ENCODE measurements at regions not wholly inside any gene's neighbourhood (a gene's known extent, or its start where the extent isn't known, plus 50 kb on each side); places are given as distances from the start of the nearest gene placed in this dataset.
"Not testable (repeated sequence)": the region's sequence is repeated elsewhere in the genome, so short reads cannot be mapped to it uniquely, and the experiment has no call there.

DNA sequence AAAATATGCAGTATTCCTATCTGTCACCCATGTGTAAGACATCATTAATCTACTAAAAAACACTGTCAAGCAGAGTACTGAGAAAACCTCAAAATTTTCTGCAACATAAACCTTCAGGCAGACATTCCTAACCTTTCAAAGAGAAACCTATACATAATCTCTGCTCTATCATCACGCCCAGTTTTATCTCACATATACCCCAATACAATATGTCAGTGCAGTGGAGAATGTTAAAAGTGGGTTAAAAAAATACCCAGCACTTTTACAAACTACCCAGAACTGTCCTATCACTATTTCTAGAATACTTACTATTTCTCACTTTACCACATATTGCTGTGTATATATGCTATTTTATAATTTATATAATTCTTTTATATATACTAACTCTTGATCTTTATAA, 922.0 kb upstream of the SORCS1 start:
- no peak for DNase-seq (ENCODE audit: low spot score)

DNA sequence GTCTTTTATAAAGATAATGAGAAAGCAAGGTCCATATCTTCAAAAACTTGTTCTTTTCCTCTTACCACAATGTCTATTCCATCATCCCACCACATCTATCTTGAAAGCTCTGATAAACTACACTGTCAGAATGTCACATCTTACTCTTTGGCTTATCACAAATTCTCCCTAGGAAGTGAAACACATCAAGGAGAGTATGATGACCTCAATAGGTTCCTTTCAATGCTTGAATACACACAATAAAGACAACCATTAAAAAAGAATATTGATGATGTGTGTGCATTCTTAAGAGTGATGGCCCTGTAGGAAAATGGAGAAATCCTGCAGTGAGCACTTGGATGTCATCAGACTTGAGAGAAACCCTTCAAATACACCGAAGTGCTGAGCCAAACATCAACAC, 918.1 kb upstream of the SORCS1 start:
- DNase-seq (ENCODE audit: low spot score), result no peak

DNA sequence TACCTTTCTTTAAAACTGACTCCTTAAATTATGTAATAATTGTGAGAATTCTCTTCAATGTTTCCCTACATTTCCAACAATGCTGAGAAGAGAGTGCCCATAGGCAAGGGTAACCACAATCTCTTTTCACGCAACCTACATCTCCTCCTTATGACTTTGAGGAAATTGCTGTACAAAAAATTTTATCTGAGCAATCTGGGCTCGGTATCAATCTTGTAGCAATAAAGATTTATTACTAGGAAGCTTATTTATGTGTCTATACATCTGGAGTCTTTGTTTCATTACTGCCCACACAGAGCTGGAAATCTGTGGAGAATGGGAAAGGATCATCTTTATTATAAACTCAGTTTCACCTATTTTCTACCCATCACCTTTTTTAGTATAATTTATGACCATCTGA, 913.8 kb upstream of the SORCS1 start:
- no peak for DNase-seq (ENCODE audit: low spot score)

GRCh38 chr10:108072466-108072865, 908.0 kb upstream of the SORCS1 start:
- no peak for DNase-seq (ENCODE audit: low spot score)

DNA sequence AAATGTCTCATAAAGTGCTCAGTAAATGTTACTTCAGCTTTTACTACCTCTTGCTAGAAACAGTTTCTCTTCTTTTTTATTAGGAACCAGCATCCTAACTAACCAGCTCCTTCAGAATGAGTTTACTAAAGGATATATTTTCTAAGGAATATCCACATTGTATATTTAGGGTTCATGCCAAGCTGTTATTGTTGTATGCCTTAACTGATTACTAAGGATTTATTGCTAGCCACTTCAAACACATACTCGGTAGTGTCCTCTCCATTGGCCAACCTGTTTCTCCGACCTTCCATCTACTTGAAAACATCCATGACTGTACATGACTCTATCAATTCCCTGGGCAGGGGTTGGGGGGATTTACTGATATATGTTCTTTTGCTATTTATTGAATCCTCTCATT, 906.3 kb upstream of the SORCS1 start:
- DNase-seq (ENCODE audit: low spot score), result no peak

- DNase-seq (ENCODE audit: low spot score), result no peak
Observed at GRCh38 chr10:108069096-108069495, 904.6 kb upstream of the SORCS1 start.

DNA sequence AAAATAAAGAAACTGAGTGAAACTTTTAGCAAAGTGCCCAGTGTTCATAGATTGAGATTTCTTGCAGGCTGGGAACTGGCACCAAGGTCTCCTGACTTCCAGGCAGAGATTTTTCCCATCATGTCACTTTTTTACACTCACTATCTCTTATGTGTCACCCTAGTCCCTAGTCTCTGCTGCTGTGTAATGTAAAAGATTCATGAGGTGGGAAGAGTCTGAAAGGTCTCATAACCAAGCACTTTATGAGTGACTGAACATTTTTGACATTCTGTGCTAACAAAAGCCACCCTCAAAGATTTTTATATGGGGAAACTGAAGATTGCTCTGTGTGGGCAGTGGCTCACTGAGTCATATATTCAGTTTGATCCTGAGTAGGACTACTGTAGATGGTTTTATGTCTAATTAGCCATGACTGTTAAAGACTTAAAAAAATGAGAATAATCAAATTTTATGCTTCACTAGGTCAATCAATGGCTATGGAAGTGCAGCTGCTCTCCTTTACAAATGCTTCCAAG, 900.3 kb upstream of the SORCS1 start:
- DNase-seq (ENCODE audit: low spot score), result no peak

DNA sequence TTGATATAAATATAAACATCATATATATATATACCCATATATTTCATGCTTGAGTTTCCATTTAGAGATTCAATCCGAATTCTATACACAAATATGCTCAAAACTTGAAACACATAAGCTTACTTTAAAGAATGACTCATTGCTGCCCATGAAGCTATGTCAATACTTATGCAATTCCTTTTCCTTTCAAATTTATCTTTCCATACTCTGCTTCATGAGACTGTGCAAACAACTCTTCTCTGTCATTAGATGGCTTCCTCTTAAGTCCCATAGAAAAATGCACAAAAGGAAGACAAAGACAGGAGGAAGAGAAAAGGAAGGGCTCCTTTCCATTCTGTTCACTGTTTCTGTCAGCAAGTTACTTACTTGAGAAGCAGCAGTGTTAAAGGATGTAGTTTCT, 895.7 kb upstream of the SORCS1 start:
- DNase-seq (ENCODE audit: low spot score), result no peak

- DNase-seq (ENCODE audit: low spot score), result no peak
Observed at GRCh38 chr10:108055506-108055905, 891.0 kb upstream of the SORCS1 start.

GRCh38 chr10:108052981-108053380, 888.5 kb upstream of the SORCS1 start:
- peak; percentile 7 for DNase-seq (ENCODE audit: low spot score)

DNA sequence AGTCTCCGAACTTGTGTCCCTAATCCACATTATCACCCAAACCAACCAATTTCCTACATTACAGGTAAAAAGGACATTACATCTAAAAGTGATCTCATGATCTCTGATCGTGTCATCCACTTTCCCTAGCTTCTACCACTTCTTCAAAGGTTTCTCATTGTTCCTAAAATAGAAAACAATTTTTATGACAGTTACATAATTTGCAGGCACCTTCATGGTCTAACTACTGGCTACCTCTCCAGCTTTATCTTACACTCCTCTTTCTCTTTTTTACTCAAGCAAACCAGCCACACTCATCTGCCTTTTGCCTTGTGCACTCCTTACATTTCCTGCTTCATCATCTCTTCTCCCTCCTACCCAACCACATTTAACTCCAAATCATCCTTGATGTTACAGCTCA, 886.7 kb upstream of the SORCS1 start:
- DNase-seq (ENCODE audit: low spot score), result no peak

- no peak for DNase-seq (ENCODE audit: low spot score)
Observed at GRCh38 chr10:108050626-108051025, 886.1 kb upstream of the SORCS1 start.

- DNase-seq (ENCODE audit: low spot score), result no peak
Observed at GRCh38 chr10:108049668-108050067, 885.2 kb upstream of the SORCS1 start.

DNA sequence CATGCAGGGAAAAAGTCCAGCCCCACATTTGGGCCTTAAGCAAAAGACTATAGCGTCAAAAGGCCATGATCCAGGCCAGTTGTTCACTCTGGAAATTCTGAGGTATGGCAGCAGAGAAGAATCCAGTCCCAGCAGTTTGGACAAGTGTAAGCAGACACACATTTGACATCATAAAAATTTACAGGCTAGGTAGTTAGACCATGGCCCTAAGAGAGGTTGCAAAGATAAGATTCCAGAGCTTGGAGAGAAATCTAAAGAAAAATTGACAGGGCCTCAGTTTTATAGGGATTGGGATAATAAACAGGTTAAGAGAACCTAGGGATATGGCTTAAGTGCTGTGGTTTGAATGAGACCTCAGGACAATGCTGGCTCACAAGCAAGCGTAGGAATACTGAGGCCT, 884.4 kb upstream of the SORCS1 start:
- DNase-seq (ENCODE audit: low spot score), result no peak

DNA sequence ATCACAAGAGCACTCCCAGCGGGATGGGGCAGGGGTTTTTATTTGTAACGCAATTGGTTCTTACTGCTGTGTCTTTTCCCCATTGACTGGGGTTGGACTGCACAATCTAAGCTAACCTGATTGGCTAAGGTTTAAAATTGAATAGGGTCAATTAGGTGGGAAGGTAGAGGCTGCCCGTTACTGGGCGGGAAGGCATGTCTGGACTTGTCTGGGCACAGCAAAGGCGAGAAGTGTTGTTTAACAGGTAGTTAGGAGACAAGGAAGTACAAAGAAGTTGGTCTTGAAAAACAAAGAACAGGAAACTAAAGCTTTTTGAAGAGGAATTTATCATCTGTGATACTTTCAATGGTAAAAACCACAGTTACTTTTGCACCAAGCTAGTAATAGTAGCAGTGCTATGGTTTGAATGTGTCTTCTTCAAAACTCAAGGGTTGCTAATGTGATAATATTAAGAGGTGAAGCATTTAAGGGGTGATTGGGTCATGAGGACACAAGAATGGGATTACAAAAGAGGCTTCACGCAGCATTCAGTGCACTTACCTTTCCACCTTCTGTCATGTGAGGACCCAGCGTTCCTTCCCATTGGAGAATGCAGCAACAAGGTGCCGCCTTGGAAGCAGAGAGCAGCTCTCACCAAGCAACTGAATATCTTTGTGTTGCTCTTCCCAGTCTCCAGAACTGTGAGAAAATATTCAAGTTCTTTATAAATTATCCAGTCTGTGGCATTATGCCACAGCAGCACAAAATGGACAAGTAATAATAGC, 875.5 kb upstream of the SORCS1 start:
- DNase-seq (ENCODE audit: low spot score), result no peak

GRCh38 chr10:108037061-108037460, 872.6 kb upstream of the SORCS1 start:
- DNase-seq (ENCODE audit: low spot score), result no peak

DNA sequence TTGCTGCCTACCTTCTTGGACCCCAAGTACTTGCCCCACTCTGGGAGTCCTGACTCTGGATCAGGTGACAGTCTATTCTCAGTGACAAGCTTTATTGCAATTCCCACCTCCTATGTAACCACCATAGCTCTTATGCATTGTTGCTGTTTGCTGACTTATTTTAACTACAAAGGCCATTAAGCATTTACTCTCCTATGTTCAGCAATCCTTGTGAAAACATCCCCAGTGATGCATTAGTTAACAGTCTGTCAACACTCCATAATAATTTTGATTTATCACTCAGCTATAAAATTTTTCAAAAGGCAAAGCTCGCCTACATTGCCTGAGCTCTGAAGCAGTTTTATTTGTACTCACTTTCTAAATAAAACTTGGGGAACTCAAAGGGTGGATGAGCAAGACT, 871.8 kb upstream of the SORCS1 start:
- no peak for DNase-seq (ENCODE audit: low spot score)

GRCh38 chr10:108034829-108035228, 870.3 kb upstream of the SORCS1 start:
- DNase-seq (ENCODE audit: low spot score), result no peak

DNA sequence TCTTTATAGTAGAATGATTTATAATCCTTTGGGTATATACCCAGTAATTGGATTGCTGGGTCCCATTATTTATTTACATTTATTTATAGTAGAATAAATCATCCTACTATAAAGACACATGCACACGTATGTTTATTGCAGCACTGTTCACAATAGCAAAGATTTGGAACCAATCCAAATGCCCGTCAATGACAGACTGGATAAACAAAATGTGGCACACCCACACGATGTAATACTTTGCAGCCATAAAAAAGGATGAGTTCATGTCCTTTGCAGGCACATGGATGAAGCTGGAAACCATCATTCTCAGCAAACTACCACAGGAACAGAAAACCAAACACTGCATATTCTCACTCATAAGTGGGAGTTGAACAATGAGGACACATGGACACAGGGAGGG, 869.0 kb upstream of the SORCS1 start:
- DNase-seq (ENCODE audit: low spot score), result not testable (repeated sequence)

GRCh38 chr10:108031505-108031904, 867.0 kb upstream of the SORCS1 start:
- no peak for DNase-seq (ENCODE audit: low spot score)

DNA sequence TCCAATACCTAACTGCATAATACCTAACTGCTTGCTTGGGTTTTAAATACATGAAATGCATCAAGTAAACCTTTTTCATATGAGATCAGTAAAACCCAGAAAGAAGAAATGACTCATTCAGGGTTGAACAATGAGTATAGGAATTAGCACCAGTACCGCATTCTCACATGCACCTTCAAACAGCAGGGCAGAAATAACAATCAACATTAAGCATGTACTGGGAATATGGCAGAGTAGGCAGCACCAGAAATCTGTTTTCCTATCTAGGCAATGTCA, 850.3 kb upstream of the SORCS1 start:
- no peak for DNase-seq (ENCODE audit: low spot score)

DNA sequence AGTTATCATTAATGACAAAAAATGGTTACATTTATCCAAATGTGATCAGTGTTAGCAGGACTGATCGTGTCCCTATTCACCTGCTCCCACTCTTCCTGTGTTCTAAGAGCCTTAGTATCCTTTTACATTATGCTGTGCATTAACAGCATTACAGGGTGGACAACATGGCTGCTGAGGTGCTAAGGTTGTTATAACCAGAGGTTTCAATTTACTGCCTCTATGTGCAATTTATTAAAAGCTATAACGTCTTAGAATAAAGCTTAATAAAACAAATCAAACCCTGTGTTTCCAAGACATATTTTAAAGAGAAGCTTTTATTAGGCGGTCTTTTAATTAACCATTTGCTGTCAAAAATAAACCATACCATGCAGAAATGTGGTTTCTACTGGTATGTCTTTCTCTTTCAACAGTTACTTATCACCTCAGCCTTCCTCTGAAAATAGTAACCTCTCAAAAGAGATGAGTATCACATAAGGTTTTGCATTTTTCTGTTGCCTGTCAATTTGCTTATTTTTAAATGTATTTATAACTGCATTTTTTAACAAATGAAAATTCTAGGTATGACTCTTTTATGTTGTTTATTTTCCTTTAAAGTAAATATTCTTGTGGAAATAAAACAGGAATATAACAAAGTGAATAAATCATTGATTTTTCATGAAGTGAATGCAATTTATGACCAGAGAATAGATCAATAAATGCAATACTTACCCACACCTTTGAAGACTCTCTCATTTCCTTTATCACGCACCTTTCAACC, 849.8 kb upstream of the SORCS1 start:
- no peak for DNase-seq (ENCODE audit: low spot score)

DNA sequence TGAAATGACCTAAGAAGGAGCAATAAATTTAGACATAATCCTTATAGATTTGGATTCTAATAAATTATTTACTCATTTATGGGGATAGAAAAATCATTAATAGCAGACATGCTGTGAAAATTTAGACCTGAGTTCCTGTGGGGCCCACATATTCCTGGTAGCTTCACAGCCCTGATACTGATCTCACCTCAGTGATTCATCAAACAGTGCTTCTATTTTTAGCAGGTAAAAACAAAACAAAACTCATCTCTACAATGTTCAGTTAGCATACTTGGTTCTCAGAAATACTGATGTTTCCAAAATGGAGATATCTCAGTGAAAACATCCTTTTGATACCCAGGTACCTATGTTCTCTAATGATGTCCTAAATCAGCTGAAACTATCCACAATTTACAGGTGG, 841.1 kb upstream of the SORCS1 start:
- no peak for DNase-seq (ENCODE audit: low spot score)

DNA sequence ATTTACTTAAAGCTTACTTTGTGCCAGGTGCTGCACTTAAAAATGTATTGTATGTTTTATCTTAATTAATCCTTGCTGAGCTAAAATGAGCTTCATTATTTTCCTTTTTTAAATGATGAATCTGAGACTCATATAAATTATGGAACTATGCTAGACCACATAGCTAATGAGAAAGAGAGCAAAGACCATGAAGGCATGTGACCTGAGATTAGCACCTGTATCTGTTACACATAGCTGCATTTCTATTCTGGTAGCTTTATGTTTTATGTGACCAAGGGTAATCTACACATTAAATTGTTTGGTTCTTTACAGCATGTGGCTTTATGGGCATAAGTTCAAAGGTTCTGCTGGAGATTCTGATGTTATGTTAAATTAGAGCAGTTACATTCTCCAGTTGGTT, 839.1 kb upstream of the SORCS1 start:
- DNase-seq (ENCODE audit: low spot score), result no peak
